HG03135 (cell line): ENCODE measurements at regions not wholly inside any gene's neighbourhood (a gene's known extent, or its start where the extent isn't known, plus 50 kb on each side); places are given as distances from the start of the nearest gene placed in this dataset.

ENCODE experiments used
- ATAC-seq: cut with Tn5 transposase; IDR thresholded peaks from one replicate; pipeline ENCODE4 v1.9.1; 2021; ENCODE audit warnings: mild to moderate bottlenecking, moderate library complexity; ENCODE audit not compliant: unreplicated experiment

GRCh38 chr1:221444346-221444745 is 297.5 kb downstream of the DUSP10 start:
- no peak for ATAC-seq

- no peak for ATAC-seq
These were observed 293.2 kb downstream of the DUSP10 start for GRCh38 chr1:221448585-221449175.

- ATAC-seq = no peak
These were observed 292.7 kb downstream of the DUSP10 start for GRCh38 chr1:221449194-221449593.

- ATAC-seq = no peak
These were observed 292.0 kb downstream of the DUSP10 start for GRCh38 chr1:221449801-221450470.

- ATAC-seq = no peak
These were observed 290.1 kb downstream of the DUSP10 start for GRCh38 chr1:221451741-221452140.

GRCh38 chr1:221454096-221454495 is 287.8 kb downstream of the DUSP10 start:
- ATAC-seq = no peak

- no peak for ATAC-seq
These were observed 285.0 kb downstream of the DUSP10 start for GRCh38 chr1:221456918-221457317.

- ATAC-seq = no peak
These were observed 284.0 kb downstream of the DUSP10 start for GRCh38 chr1:221457685-221458446.

GRCh38 chr1:221458447-221459156 is 283.3 kb downstream of the DUSP10 start:
- no peak for ATAC-seq

- ATAC-seq = no peak
These were observed 282.3 kb downstream of the DUSP10 start for GRCh38 chr1:221459558-221459957.

GRCh38 chr1:221462345-221462744 is 279.5 kb downstream of the DUSP10 start:
- ATAC-seq = no peak

GRCh38 chr1:221468546-221468945 is 273.3 kb downstream of the DUSP10 start:
- no peak for ATAC-seq

GRCh38 chr1:221469476-221469875 is 272.4 kb downstream of the DUSP10 start:
- ATAC-seq = no peak

GRCh38 chr1:221470000-221470698 is 271.7 kb downstream of the DUSP10 start:
- no peak for ATAC-seq

GRCh38 chr1:221473411-221473810 is 268.5 kb downstream of the DUSP10 start:
- no peak for ATAC-seq

- ATAC-seq = no peak
These were observed 264.6 kb downstream of the DUSP10 start for GRCh38 chr1:221477252-221477651.

- ATAC-seq = peak; percentile 85
These were observed 263.6 kb downstream of the DUSP10 start for GRCh38 chr1:221478050-221478949.

- no peak for ATAC-seq
These were observed 253.9 kb downstream of the DUSP10 start for GRCh38 chr1:221487781-221488524.

- no peak for ATAC-seq
These were observed 253.3 kb downstream of the DUSP10 start for GRCh38 chr1:221488550-221488949.
